HCT116 (cell line): ENCODE measurements at regions not wholly inside any gene's neighbourhood (a gene's known extent, or its start where the extent isn't known, plus 50 kb on each side); places are given as distances from the start of the nearest gene placed in this dataset.

Source experiments
- ATAC-seq: fragments of 200-7000 bp; cut with Tn5 transposase; 2 replicates; pipeline ENCODE4 v1.9.1; 2020; ENCODE audit warnings: mild to moderate bottlenecking, moderate library complexity
- BruUV-seq: library from RNA; stranded (reverse); fragments of 400-500 nt; replicated peaks from 2 replicates; lab custom pipeline; 2021; lab: Mats Ljungman, UMichigan
- CTCF ChIA-PET: fragments of 300-600 bp; sonication (Branson Sonifier 250); formaldehyde crosslinking; loops from one replicate; lab custom pipeline; 2021; ENCODE audit warnings: antibody characterized with exemption; lab: Charles Lee
- POLR2A ChIA-PET: fragments of 300-600, 350-600 bp; sonication (Branson Sonifier 250); formaldehyde crosslinking; loops from one replicate; lab custom pipeline; 2021; ENCODE audit warnings: antibody characterized with exemption; lab: Charles Lee
- RAD21 ChIA-PET, 2 experiments: fragments of 300-600 bp; sonication (Branson Sonifier 250); formaldehyde crosslinking; loops; one replicate each; lab custom pipeline; 2023; ENCODE audit warnings: low total read pairs in 2 of 2; ENCODE audit not compliant: uncharacterized antibody in 2 of 2, unreplicated experiment in 2 of 2, low non-redundant PET in 1 of 2; lab: Charles Lee
- DNase-seq: peaks from one replicate; pipeline ENCODE4 v3.0.0-alpha.2; 2010; ENCODE audit warnings: low read depth, low spot score
- H2AFZ ChIP-seq: fragments of 200-600 bp; shearing (Covaris generic), sonication (generic); 2 replicates; pipeline ENCODE4 v1.6.1; 2017; ENCODE audit warnings: low read depth, mixed run types, mixed read lengths, antibody characterized with exemption, low read length; ENCODE audit not compliant: poor library complexity, severe bottlenecking
- H3K27ac ChIP-seq: 2 replicates; pipeline ENCODE4 v1.5.1; 2012; ENCODE audit warnings: low read depth, low read length
- H3K27me3 ChIP-seq: fragments of 200-600 bp; sonication (generic); 2 replicates; pipeline ENCODE4 v1.6.1; 2016; ENCODE audit warnings: mixed run types, low read length, mixed read lengths; ENCODE audit not compliant: insufficient read depth
- H3K36me3 ChIP-seq, 2 experiments: fragments of 200-500 bp in 1 of 2; fragments of 200-600 bp in 1 of 2; sonication (Bioruptor generic) in 1 of 2; sonication (generic) in 1 of 2; 2 replicates each; pipeline versions ENCODE4 v1.5.1 to v1.6.1; 2014 to 2016; ENCODE audit warnings: low read length in 2 of 2, inconsistent platforms in 1 of 2, mixed read lengths in 1 of 2, mixed run types in 1 of 2; ENCODE audit not compliant: insufficient read depth in 2 of 2, control insufficient read depth in 1 of 2
- H3K4me1 ChIP-seq, 2 experiments: fragments of 200-600 bp in 1 of 2; sonication (generic) in 1 of 2; 2 replicates each; pipeline versions ENCODE4 v1.5.1 to v1.6.1; 2012 to 2017; ENCODE audit warnings: low read length in 2 of 2, inconsistent platforms in 1 of 2, mild to moderate bottlenecking in 1 of 2, mixed read lengths in 1 of 2, mixed run types in 1 of 2, moderate library complexity in 1 of 2; ENCODE audit not compliant: insufficient read depth in 2 of 2, control insufficient read depth in 1 of 2
- H3K4me2 ChIP-seq: fragments of 200-600 bp; sonication (generic); 2 replicates; pipeline ENCODE4 v1.6.1; 2017; ENCODE audit warnings: mixed run types, low read length, mixed read lengths
- H3K4me3 ChIP-seq, 2 experiments: fragments of 200-600 bp in 1 of 2; sonication (generic) in 1 of 2; replicated peaks in 1 of 2; 2 replicates each; pipeline ENCODE4 v1.5.1; 2011 to 2016; ENCODE audit warnings: low read length in 2 of 2, control low read depth in 1 of 2, low read depth in 1 of 2, mild to moderate bottlenecking in 1 of 2, mixed read lengths in 1 of 2, mixed run types in 1 of 2
- H3K79me2 ChIP-seq: fragments of 200-600 bp; sonication (generic); 2 replicates; pipeline ENCODE4 v1.6.1; 2017; ENCODE audit warnings: mild to moderate bottlenecking, mixed run types, low read length, moderate library complexity, mixed read lengths; ENCODE audit not compliant: insufficient read depth
- H3K9ac ChIP-seq: fragments of 200-600 bp; sonication (generic); 2 replicates; pipeline ENCODE4 v1.6.1; 2016; ENCODE audit warnings: low read length, mixed read lengths
- H3K9me2 ChIP-seq: fragments of 200-600 bp; sonication (generic), shearing (Covaris generic); 2 replicates; pipeline ENCODE4 v1.6.1; 2017; ENCODE audit warnings: mixed run types, mild to moderate bottlenecking, moderate library complexity; ENCODE audit not compliant: insufficient read depth
- H3K9me3 ChIP-seq, 2 experiments: fragments of 200-500 bp in 1 of 2; fragments of 200-600 bp in 1 of 2; sonication (Bioruptor generic) in 1 of 2; sonication (generic) in 1 of 2; 2 replicates each; pipeline ENCODE4 v1.6.1; 2014 to 2017; ENCODE audit warnings: low read length in 2 of 2, mixed read lengths in 2 of 2, inconsistent platforms in 1 of 2, low read depth in 1 of 2, mild to moderate bottlenecking in 1 of 2, mixed run types in 1 of 2, moderate library complexity in 1 of 2; ENCODE audit not compliant: control insufficient read depth in 1 of 2, insufficient read depth in 1 of 2
- H4K20me1 ChIP-seq: fragments of 200-600 bp; sonication (generic), shearing (Covaris generic); 2 replicates; pipeline ENCODE4 v1.6.1; 2017; ENCODE audit warnings: mixed run types, mild to moderate bottlenecking, moderate library complexity; ENCODE audit not compliant: insufficient read depth
- CBX3 ChIP-seq: IDR thresholded peaks from 2 replicates; pipeline ENCODE4 v1.6.1; 2012; ENCODE audit warnings: low read depth
- CEBPB ChIP-seq: IDR thresholded peaks from 2 replicates; pipeline ENCODE4 v1.6.1; 2012; ENCODE audit warnings: low read depth
- CTCF ChIP-seq, 3 experiments: fragments of 200-600 bp in 1 of 3; sonication (generic) in 1 of 3; IDR thresholded peaks in 2 of 3; conservative IDR thresholded peaks in 1 of 3; 2 replicates each; pipeline ENCODE4 v1.5.1; 2012 to 2017; ENCODE audit warnings: low read depth in 2 of 3, low read length in 2 of 3, antibody characterized with exemption in 1 of 3, borderline replicate concordance in 1 of 3, control low read depth in 1 of 3, mild to moderate bottlenecking in 1 of 3, mixed read lengths in 1 of 3, mixed run types in 1 of 3, moderate library complexity in 1 of 3; ENCODE audit not compliant: insufficient read depth in 1 of 3
- EGR1 ChIP-seq: IDR thresholded peaks from 2 replicates; pipeline ENCODE4 v1.6.1; 2012; ENCODE audit warnings: low read depth
- ELF1 ChIP-seq: IDR thresholded peaks from 2 replicates; pipeline ENCODE4 v1.6.1; 2012; ENCODE audit warnings: low read depth, borderline replicate concordance
- EZH2phosphoT487 ChIP-seq: fragments of 200-600 bp; IDR thresholded peaks from 2 replicates; pipeline ENCODE4 v1.6.1; 2018; ENCODE audit warnings: antibody characterized with exemption, borderline replicate concordance
- FOSL1 ChIP-seq: IDR thresholded peaks from 2 replicates; pipeline ENCODE4 v1.6.1; 2012; ENCODE audit warnings: low read depth
- JUND ChIP-seq: IDR thresholded peaks from 2 replicates; pipeline ENCODE4 v1.6.1; 2012
- MAX ChIP-seq: IDR thresholded peaks from 2 replicates; pipeline ENCODE4 v1.6.1; 2012
- POLR2A ChIP-seq: IDR thresholded peaks from 2 replicates; pipeline ENCODE4 v1.7.0; 2011; ENCODE audit warnings: borderline replicate concordance; ENCODE audit not compliant: insufficient read depth, insufficient read length; ENCODE audit errors: extremely low read depth
- POLR2AphosphoS5 ChIP-seq: IDR thresholded peaks from 2 replicates; pipeline ENCODE4 v1.6.1; 2011; ENCODE audit warnings: mild to moderate bottlenecking, low read depth, low read length, moderate library complexity
- RAD21 ChIP-seq: IDR thresholded peaks from 2 replicates; pipeline ENCODE4 v1.6.1; 2012; ENCODE audit warnings: low read depth, mild to moderate bottlenecking
- SIN3A ChIP-seq: IDR thresholded peaks from 2 replicates; pipeline ENCODE4 v1.6.1; 2012; ENCODE audit warnings: low read depth
- SP1 ChIP-seq: IDR thresholded peaks from 2 replicates; pipeline ENCODE4 v1.6.1; 2012; ENCODE audit warnings: low read depth
- SRF ChIP-seq: IDR thresholded peaks from 2 replicates; pipeline ENCODE4 v1.6.1; 2012; ENCODE audit warnings: low read depth
- TCF7L2 ChIP-seq: IDR thresholded peaks from 2 replicates; pipeline ENCODE4 v1.7.0; 2011; ENCODE audit warnings: borderline replicate concordance, inconsistent platforms; ENCODE audit not compliant: insufficient read depth, insufficient read length; ENCODE audit errors: extremely low read depth
- ZBTB33 ChIP-seq: IDR thresholded peaks from 2 replicates; pipeline ENCODE4 v1.6.1; 2011; ENCODE audit warnings: mild to moderate bottlenecking, low read length, moderate library complexity; ENCODE audit not compliant: insufficient replicate concordance; ENCODE audit errors: extremely low read depth
- ZFX ChIP-seq: fragments of 450-650 bp; IDR thresholded peaks from 2 replicates; pipeline ENCODE4 v1.6.1; 2017
- ZNF274 ChIP-seq: fragments of 200-500 bp; sonication (Bioruptor generic); IDR thresholded peaks from 2 replicates; pipeline ENCODE4 v1.6.1; 2014; ENCODE audit warnings: mild to moderate bottlenecking, low read depth, low read length, inconsistent platforms
- intact Hi-C: fragments of 100-400 bp; cut with micrococcal nuclease; formaldehyde crosslinking; loops from 2 replicates; pipeline ENCODE4 v1.10.0; 2022

GRCh38 chr20:47927944-47928343 lies 142.7 kb upstream of the SULF2 start:
- H3K36me3 ChIP-seq: no peaks in the 10 kb centered on the region
- H3K27ac ChIP-seq: no peak overlapping the region
- no peaks in the 10 kb centered on the region for H3K79me2 ChIP-seq
- TF ChIP-seq CTCF (IDR thresholded peaks at IDR 0.05 in 2 of 3, conservative IDR thresholded peaks at IDR 0.05 in 1 of 3; ENCODE audit: borderline replicate concordance in 1 of 3, insufficient read depth in 1 of 3, low read depth in 2 of 3, low read length in 2 of 3) (no peak), SRF (peak; percentile 66)
- RAD21 ChIA-PET: no interaction called here
- H3K4me3 ChIP-seq: no peak overlapping the region
- CTCF ChIA-PET: no interaction called here
- BruUV-seq: no TSS peak
- no peak for DNase-seq
- H3K9me3 ChIP-seq: no peaks in the 10 kb centered on the region
- H4K20me1 ChIP-seq: no peaks in the 10 kb centered on the region
- H3K27me3 ChIP-seq: peaks cover 10% of the 10 kb centered on the region; the same call in 1 of the 2 replicates
- no peak overlapping the region for H3K9ac ChIP-seq
- H3K4me2 ChIP-seq: no peak overlapping the region
- H3K4me1 ChIP-seq: peaks cover 0 to 17% of the 10 kb centered on the region in 2 experiments; a peak in 2 of 4 replicates
- no peak for ATAC-seq
- H2AFZ ChIP-seq: no peak overlapping the region
- no peaks in the 10 kb centered on the region for H3K9me2 ChIP-seq
- POLR2A ChIA-PET: no interaction called here
- intact Hi-C loops: no loop called here

- ChIA-PET CTCF (no interaction called here), RAD21 (no interaction called here), POLR2A (no interaction called here)
- peaks cover 15% of the 10 kb centered on the region for H3K27me3 ChIP-seq
- no peaks in the 10 kb centered on the region for H3K36me3 ChIP-seq
- H3K9me3 ChIP-seq: no peaks in the 10 kb centered on the region
- H3K4me3 ChIP-seq: no peak overlapping the region
- DNase-seq (no peak), ATAC-seq (no peak)
- no peak overlapping the region for H3K27ac ChIP-seq
- no peaks in the 10 kb centered on the region for H3K9me2 ChIP-seq
- H3K4me1 ChIP-seq: peaks cover 0 to 17% of the 10 kb centered on the region in 2 experiments; a peak in 2 of 4 replicates
- H4K20me1 ChIP-seq: no peaks in the 10 kb centered on the region
- no peak overlapping the region for H3K4me2 ChIP-seq
- no peaks in the 10 kb centered on the region for H3K79me2 ChIP-seq
- no peak overlapping the region for H2AFZ ChIP-seq
- intact Hi-C loops: no loop called here
- no TSS peak for BruUV-seq
- no peak overlapping the region for H3K9ac ChIP-seq
- no peak for TF ChIP-seq MAX
- TF ChIP-seq CBX3: no peak
- TF ChIP-seq ZFX: no peak
- no peak for TF ChIP-seq SIN3A
- no peak for TF ChIP-seq RAD21
- TF ChIP-seq POLR2A: no peak
- TF ChIP-seq TCF7L2: no peak
- TF ChIP-seq EGR1: no peak
- TF ChIP-seq FOSL1: no peak
- TF ChIP-seq JUND: no peak
- no peak for TF ChIP-seq SP1
- no peak for TF ChIP-seq EZH2phosphoT487
- no peak for TF ChIP-seq CEBPB
- TF ChIP-seq ZNF274: no peak
- no peak for TF ChIP-seq POLR2AphosphoS5
- TF ChIP-seq ZBTB33: no peak
- no peak for TF ChIP-seq ELF1
Measured at GRCh38 chr20:47927385-47927851, 142.1 kb upstream of the SULF2 start.
